ENCODE measurements at regions not wholly inside any gene's neighbourhood (a gene's known extent, or its start where the extent isn't known, plus 50 kb on each side); places are given as distances from the start of the nearest gene placed in this dataset.

DNA sequence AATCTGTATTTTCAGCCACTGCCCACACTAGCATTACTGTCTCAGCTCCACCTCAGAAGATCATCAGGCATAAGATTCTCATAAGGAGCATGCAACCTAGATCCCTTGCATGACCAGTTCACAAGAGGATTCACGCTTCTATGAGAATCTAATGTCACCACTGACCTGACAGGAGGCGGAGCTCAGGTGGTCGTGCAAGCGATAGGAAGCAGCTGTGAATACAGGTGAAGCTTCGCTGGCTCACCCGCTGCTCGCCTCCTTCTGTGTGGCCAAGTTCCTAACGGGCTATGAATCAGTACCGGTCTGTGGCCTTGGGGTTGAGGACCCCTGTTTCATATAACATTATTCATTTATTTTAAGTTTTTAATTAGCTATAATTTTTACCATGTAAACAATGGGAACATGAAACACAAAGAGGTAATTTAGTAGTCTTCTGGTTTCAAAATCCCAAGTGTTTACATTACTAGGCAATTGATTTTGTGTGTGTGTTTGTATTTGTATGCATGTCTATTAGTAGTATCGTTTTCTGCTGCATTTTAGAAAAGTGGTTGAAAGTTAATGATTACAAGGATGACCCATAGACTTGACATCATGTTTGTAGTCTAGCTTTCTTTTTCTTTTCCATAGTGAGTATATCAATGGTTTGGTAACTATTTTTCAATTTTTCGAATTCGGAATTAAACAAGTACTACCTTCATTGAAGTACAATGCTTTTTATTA lies 159.4 kb downstream of the TENT4A start:
- TF ChIP-seq POLR2AphosphoS5 (IDR thresholded peaks at IDR 0.05; ENCODE audit: borderline replicate concordance, low read depth, low read length) (no peak), EZH2 (IDR thresholded peaks at IDR 0.05) (no peak), FOXP2 (optimal IDR thresholded peaks at IDR 0.05; ENCODE audit: control extremely low read depth, extremely low read length, insufficient read depth) (no peak)
